22Rv1 (cell line): ENCODE measurements at regions not wholly inside any gene's neighbourhood (a gene's known extent, or its start where the extent isn't known, plus 50 kb on each side); places are given as distances from the start of the nearest gene placed in this dataset.

Source experiments
- ZFX ChIP-seq: fragments of 450-650 bp; IDR thresholded peaks from 2 replicates; pipeline ENCODE4 v1.6.1; 2017; ENCODE audit warnings: antibody characterized with exemption, borderline replicate concordance
- TF ChIP-seq, protein P1 (sequence below): fragments of 450-650 bp; IDR thresholded peaks from 2 replicates; pipeline ENCODE4 v1.5.1; 2017; ENCODE audit warnings: mild to moderate bottlenecking

DNA sequence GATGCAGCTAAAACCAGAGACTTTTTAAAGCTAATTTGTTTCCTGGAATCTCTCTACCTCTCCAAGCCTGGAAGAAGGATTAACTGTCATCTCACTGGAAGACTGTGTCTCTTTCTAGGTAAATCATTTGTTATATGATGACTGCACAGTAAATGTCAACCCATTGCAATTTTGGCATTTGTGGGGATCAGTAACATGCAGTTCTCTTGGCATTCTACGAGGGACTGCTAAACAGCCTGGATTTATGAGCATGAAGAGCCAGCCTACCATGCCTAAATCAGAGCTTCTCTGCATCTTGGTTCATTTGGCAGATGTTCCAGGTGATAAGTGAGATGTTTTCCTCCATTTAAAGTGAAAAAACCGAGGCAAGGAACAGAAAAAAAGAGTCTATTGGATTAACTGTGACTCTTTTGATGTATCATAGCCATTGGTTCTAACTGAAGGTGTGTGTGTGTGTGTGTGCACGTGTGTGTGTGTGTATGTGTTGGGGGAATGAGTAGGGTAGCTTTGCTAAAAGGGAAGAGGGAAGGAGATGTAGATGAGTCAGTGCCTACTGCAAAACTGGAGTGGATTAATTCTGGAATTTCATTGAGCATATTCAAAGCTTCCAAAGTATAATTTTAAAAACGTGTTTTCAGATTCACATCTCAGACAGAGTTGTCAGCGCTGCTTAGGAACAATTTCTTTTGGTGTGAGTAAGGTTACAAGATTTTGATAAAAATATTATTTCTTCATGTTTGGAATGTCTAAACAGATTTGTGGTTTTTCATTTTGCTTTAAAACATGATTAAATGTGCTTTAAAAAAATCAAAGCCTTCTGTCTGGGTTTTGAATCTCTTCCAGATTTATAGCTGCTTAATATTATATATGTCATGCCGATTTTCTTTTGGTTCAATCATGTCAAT lies 123.2 kb upstream of the LNX1 start:
- TF ChIP-seq, protein P1, sequence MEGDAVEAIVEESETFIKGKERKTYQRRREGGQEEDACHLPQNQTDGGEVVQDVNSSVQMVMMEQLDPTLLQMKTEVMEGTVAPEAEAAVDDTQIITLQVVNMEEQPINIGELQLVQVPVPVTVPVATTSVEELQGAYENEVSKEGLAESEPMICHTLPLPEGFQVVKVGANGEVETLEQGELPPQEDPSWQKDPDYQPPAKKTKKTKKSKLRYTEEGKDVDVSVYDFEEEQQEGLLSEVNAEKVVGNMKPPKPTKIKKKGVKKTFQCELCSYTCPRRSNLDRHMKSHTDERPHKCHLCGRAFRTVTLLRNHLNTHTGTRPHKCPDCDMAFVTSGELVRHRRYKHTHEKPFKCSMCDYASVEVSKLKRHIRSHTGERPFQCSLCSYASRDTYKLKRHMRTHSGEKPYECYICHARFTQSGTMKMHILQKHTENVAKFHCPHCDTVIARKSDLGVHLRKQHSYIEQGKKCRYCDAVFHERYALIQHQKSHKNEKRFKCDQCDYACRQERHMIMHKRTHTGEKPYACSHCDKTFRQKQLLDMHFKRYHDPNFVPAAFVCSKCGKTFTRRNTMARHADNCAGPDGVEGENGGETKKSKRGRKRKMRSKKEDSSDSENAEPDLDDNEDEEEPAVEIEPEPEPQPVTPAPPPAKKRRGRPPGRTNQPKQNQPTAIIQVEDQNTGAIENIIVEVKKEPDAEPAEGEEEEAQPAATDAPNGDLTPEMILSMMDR = no peak
- no peak for TF ChIP-seq ZFX
